Liver (tissue), 8 donors: ENCODE measurements at regions not wholly inside any gene's neighbourhood (a gene's known extent, or its start where the extent isn't known, plus 50 kb on each side); places are given as distances from the start of the nearest gene placed in this dataset.

Experiments used
- DNase-seq: peaks from one replicate; pipeline ENCODE4 v3.0.0-alpha.2; 2017; ENCODE audit warnings: low spot score
- H3K27ac ChIP-seq, 2 donors: one replicate each; pipeline ENCODE4 v1.7.0; 2013; ENCODE audit warnings: inconsistent platforms in 2 of 2, low read length in 2 of 2, control low read depth in 1 of 2, low read depth in 1 of 2, mild to moderate bottlenecking in 1 of 2
- H3K27me3 ChIP-seq, 4 donors: one replicate each; pipeline versions ENCODE4 v1.6.1 to v1.7.0; 2013; ENCODE audit warnings: low read length in 3 of 4, inconsistent platforms in 1 of 4, mild to moderate bottlenecking in 1 of 4, moderate library complexity in 1 of 4; ENCODE audit not compliant: control insufficient read depth in 4 of 4, insufficient read depth in 4 of 4
- H3K36me3 ChIP-seq, 4 donors: one replicate each; pipeline versions ENCODE4 v1.6.1 to v1.7.0; 2013; ENCODE audit warnings: low read length in 3 of 4, mild to moderate bottlenecking in 3 of 4, low read depth in 1 of 4, moderate library complexity in 1 of 4; ENCODE audit not compliant: control insufficient read depth in 4 of 4, insufficient read depth in 3 of 4
- H3K4me1 ChIP-seq, 4 donors: one replicate each; pipeline versions ENCODE4 v1.6.1 to v1.7.0; 2013; ENCODE audit warnings: low read length in 3 of 4, mild to moderate bottlenecking in 3 of 4, moderate library complexity in 1 of 4; ENCODE audit not compliant: control insufficient read depth in 4 of 4, insufficient read depth in 4 of 4
- H3K4me3 ChIP-seq, 3 donors: one replicate each; pipeline versions ENCODE4 v1.6.1 to v1.7.0; 2013; ENCODE audit warnings: low read length in 3 of 3, control low read depth in 1 of 3, low read depth in 1 of 3, mild to moderate bottlenecking in 1 of 3
- H3K9ac ChIP-seq, 2 donors: one replicate each; pipeline ENCODE4 v1.7.0; 2013; ENCODE audit warnings: low read length in 2 of 2, mild to moderate bottlenecking in 2 of 2, moderate library complexity in 2 of 2, control low read depth in 1 of 2, low read depth in 1 of 2
- H3K9me3 ChIP-seq, 4 donors: one replicate each; pipeline versions ENCODE4 v1.6.1 to v1.7.0; 2013; ENCODE audit warnings: low read length in 3 of 4; ENCODE audit not compliant: control insufficient read depth in 4 of 4
- CTCF ChIP-seq: fragments of 150-350 bp; IDR thresholded peaks from 2 replicates; pipeline ENCODE4 v1.5.1; 2017; ENCODE audit warnings: improper control_type of control experiment, low read depth, low read length; ENCODE audit not compliant: missing input control
- EGR1 ChIP-seq, 2 donors: IDR thresholded peaks; 2 replicates each; pipeline ENCODE4 v1.6.1; 2016 to 2018; ENCODE audit warnings: antibody characterized with exemption in 2 of 2, low read depth in 2 of 2
- FOXA1 ChIP-seq: IDR thresholded peaks from 2 replicates; pipeline ENCODE4 v1.6.1; 2016; ENCODE audit warnings: antibody characterized with exemption
- FOXA2 ChIP-seq: IDR thresholded peaks from 2 replicates; pipeline ENCODE4 v1.6.1; 2016; ENCODE audit warnings: antibody characterized with exemption
- GABPA ChIP-seq, 2 donors: IDR thresholded peaks in 1 of 2; conservative IDR thresholded peaks in 1 of 2; 2 replicates each; pipeline ENCODE4 v1.6.1; 2016; ENCODE audit warnings: antibody characterized with exemption in 2 of 2, mild to moderate bottlenecking in 1 of 2, moderate library complexity in 1 of 2
- HNF4A ChIP-seq, 2 donors: conservative IDR thresholded peaks; 2 replicates each; pipeline ENCODE4 v1.6.1; 2016; ENCODE audit warnings: antibody characterized with exemption in 2 of 2, mild to moderate bottlenecking in 2 of 2
- HNF4G ChIP-seq: IDR thresholded peaks from 2 replicates; pipeline ENCODE4 v1.6.1; 2016; ENCODE audit warnings: antibody characterized with exemption
- JUND ChIP-seq, 2 donors: IDR thresholded peaks; 2 replicates each; pipeline ENCODE4 v1.6.1; 2016; ENCODE audit warnings: antibody characterized with exemption in 2 of 2
- NR2F2 ChIP-seq: IDR thresholded peaks from 2 replicates; pipeline ENCODE4 v1.6.1; 2016; ENCODE audit warnings: antibody characterized with exemption
- RXRA ChIP-seq, 2 donors: IDR thresholded peaks; 2 replicates each; pipeline ENCODE4 v1.6.1; 2017 to 2018; ENCODE audit warnings: antibody characterized with exemption in 2 of 2, mild to moderate bottlenecking in 1 of 2
- SP1 ChIP-seq: IDR thresholded peaks from 2 replicates; pipeline ENCODE4 v1.6.1; 2018; ENCODE audit warnings: antibody characterized with exemption, mild to moderate bottlenecking
- TAF1 ChIP-seq: conservative IDR thresholded peaks from 2 replicates; pipeline ENCODE4 v1.6.1; 2016; ENCODE audit warnings: antibody characterized with exemption, mild to moderate bottlenecking
- YY1 ChIP-seq: IDR thresholded peaks from 2 replicates; pipeline ENCODE4 v1.6.1; 2016; ENCODE audit warnings: antibody characterized with exemption, mild to moderate bottlenecking
- ZBTB33 ChIP-seq: IDR thresholded peaks from 2 replicates; pipeline ENCODE4 v1.6.1; 2016; ENCODE audit warnings: antibody characterized with exemption
- WGBS: extraction: QIAGEN DNeasy Blood & Tissue Kit; methylation state at CpG from one replicate; pipeline ENCODE4 v1.1.7; 2013; 5-methylcytosine and 5-hydroxymethylcytosine counted together
- TF ChIP-seq, protein P1 (sequence below): IDR thresholded peaks from 2 replicates; pipeline ENCODE4 v1.6.1; 2016; ENCODE audit warnings: antibody characterized with exemption
- TF ChIP-seq, protein P2 (sequence below): IDR thresholded peaks from 2 replicates; pipeline ENCODE4 v1.6.1; 2016; ENCODE audit warnings: antibody characterized with exemption
- TF ChIP-seq, protein P3 (sequence below): IDR thresholded peaks from 2 replicates; pipeline ENCODE4 v1.6.1; 2016; ENCODE audit warnings: antibody characterized with exemption, mild to moderate bottlenecking
- donor health status: healthy.
- donor health status: healthy.
- donor health status: healthy.
- donor health status: healthy.
- donor health status: healthy.

DNA sequence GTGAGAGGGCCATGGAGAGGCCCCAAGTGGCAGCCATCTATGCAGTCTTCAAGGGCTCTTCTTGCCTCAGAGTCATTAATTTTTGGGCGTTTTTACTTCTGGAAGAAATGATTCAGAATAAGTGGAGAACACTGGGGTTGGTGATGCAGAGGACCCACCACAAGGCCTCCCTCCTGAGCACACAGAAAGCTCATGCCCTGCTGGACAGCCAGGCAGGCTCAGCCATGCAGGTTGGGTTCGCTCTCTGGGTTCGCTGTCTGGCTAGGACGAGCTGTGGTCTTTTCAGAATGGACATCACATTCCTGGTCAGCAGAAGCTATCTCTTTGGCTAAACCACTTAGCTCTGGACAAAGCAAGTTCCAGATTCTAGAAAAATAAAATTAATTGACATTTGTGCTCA is 480.8 kb downstream of the RPS24 start:
- no peak overlapping the region for H3K4me3 ChIP-seq
- WGBS = 94% methylated on average over 4 of the region's 4 CpGs
- H3K27me3 ChIP-seq = peaks cover 0 to 3% (median 0%) of the 10 kb centered on the region in 4 donors
- H3K4me1 ChIP-seq = no peaks in the 10 kb centered on the region
- H3K36me3 ChIP-seq = no peaks in the 10 kb centered on the region
- peak; percentile 2 for DNase-seq
- H3K9ac ChIP-seq = no peak overlapping the region
- no peaks in the 10 kb centered on the region for H3K9me3 ChIP-seq
- TF ChIP-seq ZBTB33 (no peak), RXRA (IDR thresholded peaks at IDR 0.05) (no peak), NR2F2 (no peak), GABPA (IDR thresholded peaks at IDR 0.05 in 1 of 2, conservative IDR thresholded peaks at IDR 0.05 in 1 of 2) (no peak)
- H3K27ac ChIP-seq = no peak overlapping the region

- Histone ChIP-seq H3K9me3 (no peaks in the 10 kb centered on the region), H3K4me1 (no peaks in the 10 kb centered on the region), H3K27me3 (peaks cover 0 to 3% (median 0%) of the 10 kb centered on the region in 4 donors), H3K27ac (no peak overlapping the region), H3K9ac (no peak overlapping the region), H3K4me3 (no peak overlapping the region), H3K36me3 (no peaks in the 10 kb centered on the region)
- 87% methylated on average over 9 of the region's 9 CpGs for WGBS
- TF ChIP-seq FOXA2 (no peak), NR2F2 (no peak), FOXA1 (no peak), CTCF (no peak), GABPA (IDR thresholded peaks at IDR 0.05 in 1 of 2, conservative IDR thresholded peaks at IDR 0.05 in 1 of 2) (no peak), EGR1 (IDR thresholded peaks at IDR 0.05; ENCODE audit: low read depth in 2 of 2) (no peak), YY1 (no peak), ZBTB33 (no peak), HNF4A (conservative IDR thresholded peaks at IDR 0.05) (no peak), SP1 (no peak), HNF4G (no peak), TAF1 (no peak), RXRA (IDR thresholded peaks at IDR 0.05) (no peak), JUND (IDR thresholded peaks at IDR 0.05) (no peak)
- TF ChIP-seq, protein P1, sequence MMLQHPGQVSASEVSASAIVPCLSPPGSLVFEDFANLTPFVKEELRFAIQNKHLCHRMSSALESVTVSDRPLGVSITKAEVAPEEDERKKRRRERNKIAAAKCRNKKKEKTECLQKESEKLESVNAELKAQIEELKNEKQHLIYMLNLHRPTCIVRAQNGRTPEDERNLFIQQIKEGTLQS = no peak
- TF ChIP-seq, protein P2, sequence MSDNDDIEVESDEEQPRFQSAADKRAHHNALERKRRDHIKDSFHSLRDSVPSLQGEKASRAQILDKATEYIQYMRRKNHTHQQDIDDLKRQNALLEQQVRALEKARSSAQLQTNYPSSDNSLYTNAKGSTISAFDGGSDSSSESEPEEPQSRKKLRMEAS = no peak
- TF ChIP-seq, protein P3, sequence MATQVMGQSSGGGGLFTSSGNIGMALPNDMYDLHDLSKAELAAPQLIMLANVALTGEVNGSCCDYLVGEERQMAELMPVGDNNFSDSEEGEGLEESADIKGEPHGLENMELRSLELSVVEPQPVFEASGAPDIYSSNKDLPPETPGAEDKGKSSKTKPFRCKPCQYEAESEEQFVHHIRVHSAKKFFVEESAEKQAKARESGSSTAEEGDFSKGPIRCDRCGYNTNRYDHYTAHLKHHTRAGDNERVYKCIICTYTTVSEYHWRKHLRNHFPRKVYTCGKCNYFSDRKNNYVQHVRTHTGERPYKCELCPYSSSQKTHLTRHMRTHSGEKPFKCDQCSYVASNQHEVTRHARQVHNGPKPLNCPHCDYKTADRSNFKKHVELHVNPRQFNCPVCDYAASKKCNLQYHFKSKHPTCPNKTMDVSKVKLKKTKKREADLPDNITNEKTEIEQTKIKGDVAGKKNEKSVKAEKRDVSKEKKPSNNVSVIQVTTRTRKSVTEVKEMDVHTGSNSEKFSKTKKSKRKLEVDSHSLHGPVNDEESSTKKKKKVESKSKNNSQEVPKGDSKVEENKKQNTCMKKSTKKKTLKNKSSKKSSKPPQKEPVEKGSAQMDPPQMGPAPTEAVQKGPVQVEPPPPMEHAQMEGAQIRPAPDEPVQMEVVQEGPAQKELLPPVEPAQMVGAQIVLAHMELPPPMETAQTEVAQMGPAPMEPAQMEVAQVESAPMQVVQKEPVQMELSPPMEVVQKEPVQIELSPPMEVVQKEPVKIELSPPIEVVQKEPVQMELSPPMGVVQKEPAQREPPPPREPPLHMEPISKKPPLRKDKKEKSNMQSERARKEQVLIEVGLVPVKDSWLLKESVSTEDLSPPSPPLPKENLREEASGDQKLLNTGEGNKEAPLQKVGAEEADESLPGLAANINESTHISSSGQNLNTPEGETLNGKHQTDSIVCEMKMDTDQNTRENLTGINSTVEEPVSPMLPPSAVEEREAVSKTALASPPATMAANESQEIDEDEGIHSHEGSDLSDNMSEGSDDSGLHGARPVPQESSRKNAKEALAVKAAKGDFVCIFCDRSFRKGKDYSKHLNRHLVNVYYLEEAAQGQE = no peak
- DNase-seq = peak; percentile 30
Measured at GRCh38 chr10:78515038-78515872, 481.6 kb downstream of the RPS24 start.
